NCI-H446 (cell line): ENCODE measurements at regions not wholly inside any gene's neighbourhood (a gene's known extent, or its start where the extent isn't known, plus 50 kb on each side); places are given as distances from the start of the nearest gene placed in this dataset.

Experiments used
- DNase-seq, 2 experiments: peaks; one replicate each; lab custom pipeline; 2025; lab: John Stamatoyannopoulos, UW

DNA sequence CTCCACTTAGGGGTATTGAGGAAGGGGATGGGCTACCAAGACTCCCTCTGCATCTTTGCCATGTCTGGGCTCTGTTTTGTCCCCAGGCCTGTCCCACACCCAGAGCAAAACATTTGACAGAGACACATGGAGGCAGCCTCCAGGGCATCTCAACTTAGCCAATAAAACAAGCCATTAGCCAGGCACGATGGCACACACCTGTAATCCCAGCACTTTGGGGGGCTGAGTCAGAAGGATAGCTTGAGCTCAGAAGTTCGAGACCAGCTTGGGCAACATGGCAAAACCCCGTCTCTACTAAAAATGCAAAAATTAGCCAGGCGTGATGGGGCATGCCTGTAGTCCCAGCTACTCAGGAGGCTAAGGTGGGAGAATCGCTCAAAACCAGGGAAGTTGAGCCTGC is 120.3 kb upstream of the IPO9 start:
- no peak for DNase-seq

GRCh38 chr1:201709564-201710295 is 119.2 kb upstream of the IPO9 start:
- DNase-seq, result peak; percentile 19 to 69

GRCh38 chr1:201710632-201711597 is 118.0 kb upstream of the IPO9 start:
- peak; percentile 85 to 90 for DNase-seq

- DNase-seq, result no peak
These were observed 117.1 kb upstream of the IPO9 start for GRCh38 chr1:201711811-201712210.

GRCh38 chr1:201712387-201713085 is 116.4 kb upstream of the IPO9 start:
- DNase-seq, result no peak

GRCh38 chr1:201713086-201713810 is 115.7 kb upstream of the IPO9 start:
- peak; percentile 91 to 95 for DNase-seq

DNA sequence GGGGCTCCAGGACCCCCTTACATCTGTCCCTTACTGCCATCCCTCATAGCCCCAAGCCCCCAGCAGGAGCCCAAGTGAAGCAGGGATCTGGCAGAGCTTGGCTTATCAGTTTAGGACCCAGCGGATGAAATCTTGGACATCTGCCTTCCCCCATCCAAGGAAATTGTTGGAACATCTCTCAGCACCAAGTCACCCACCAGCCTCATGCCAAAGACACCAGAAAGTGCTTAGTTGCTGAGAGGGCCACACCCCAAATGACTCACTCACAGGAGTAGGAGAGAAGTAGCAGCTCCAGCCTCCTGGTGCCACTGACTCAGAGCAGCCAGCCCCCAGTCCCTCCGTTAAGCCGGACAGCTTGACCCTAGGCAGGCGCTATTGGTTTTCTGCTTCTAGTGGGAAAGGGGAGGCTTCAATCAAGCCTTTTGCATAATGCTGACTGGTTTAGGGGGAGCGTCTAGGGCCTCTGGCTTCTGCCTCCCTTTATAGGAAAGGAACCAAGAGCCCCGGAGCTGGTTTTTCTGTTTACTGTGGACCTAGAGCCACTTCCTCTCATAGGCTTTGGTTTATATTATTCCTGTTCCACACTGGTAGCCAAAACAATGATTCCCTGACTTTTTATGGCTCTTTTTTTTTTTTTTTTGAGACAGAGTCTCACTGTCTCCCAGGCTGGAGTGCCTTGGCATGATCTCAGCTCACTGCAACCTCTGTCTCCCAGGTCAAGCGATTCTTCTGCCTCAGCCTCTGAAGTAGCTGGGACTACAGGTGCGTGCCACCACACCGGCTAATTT is 114.2 kb upstream of the IPO9 start:
- peak; percentile 64 to 94 for DNase-seq

DNA sequence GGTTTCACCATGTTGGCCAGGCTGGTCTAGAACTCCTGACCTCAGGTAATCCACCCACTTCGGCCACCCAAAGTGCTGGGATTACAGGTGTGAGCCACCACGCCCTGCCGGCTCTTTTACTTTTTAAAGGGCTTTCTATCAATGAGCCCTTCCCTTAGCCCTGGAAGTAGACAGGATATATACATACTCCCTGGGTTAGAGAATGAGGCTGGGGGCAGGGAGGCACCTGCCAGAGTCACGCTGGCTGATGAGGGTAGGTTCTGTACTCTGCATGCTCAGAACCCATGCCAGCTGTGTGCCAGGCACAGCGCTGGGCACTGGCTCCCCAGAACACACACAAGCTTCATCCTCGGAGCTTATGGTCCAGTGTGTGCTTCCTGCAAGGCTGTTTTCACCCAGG is 113.6 kb upstream of the IPO9 start:
- no peak for DNase-seq

GRCh38 chr1:201715801-201716741 is 112.9 kb upstream of the IPO9 start:
- DNase-seq, result no peak

DNA sequence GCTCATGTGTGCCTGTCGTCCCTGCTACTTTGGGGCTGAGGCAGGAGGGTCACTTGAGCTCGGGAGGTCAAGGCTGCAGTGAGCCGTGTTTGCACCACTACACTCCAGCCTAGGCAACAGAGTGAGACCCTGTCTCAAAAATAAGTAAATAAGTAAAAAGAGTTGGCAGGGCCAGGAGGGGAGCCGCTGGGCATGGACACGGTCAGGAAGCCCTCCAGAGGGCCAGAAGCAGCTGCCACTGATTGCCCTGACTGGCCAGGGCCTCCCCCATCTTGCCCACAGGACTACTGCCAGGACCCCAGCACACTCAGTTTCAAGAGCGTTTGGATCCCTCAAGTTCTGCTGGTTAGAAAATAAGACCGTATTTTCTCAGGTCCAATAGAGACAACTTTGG is 112.2 kb upstream of the IPO9 start:
- DNase-seq, result no peak

DNA sequence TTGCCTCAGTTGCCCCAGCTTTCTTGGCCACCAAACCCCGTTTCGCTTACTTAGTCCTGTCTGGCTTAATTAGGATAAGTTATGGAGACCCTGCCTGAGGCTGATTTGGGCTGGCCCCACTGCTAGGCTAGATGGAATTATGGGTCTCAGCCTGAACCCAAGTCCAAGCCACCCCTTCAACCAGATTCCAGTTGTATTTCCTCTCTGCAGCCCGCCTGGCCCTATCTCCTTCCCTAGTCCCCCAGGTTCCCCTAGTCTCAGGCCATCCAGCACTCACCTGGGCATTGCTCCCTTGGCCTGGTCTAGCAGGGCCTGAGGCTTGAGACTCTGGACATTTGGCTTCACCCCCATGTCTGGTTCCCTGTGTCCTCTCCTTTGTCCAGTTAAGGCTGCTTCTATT is 111.7 kb upstream of the IPO9 start:
- DNase-seq, result no peak

DNA sequence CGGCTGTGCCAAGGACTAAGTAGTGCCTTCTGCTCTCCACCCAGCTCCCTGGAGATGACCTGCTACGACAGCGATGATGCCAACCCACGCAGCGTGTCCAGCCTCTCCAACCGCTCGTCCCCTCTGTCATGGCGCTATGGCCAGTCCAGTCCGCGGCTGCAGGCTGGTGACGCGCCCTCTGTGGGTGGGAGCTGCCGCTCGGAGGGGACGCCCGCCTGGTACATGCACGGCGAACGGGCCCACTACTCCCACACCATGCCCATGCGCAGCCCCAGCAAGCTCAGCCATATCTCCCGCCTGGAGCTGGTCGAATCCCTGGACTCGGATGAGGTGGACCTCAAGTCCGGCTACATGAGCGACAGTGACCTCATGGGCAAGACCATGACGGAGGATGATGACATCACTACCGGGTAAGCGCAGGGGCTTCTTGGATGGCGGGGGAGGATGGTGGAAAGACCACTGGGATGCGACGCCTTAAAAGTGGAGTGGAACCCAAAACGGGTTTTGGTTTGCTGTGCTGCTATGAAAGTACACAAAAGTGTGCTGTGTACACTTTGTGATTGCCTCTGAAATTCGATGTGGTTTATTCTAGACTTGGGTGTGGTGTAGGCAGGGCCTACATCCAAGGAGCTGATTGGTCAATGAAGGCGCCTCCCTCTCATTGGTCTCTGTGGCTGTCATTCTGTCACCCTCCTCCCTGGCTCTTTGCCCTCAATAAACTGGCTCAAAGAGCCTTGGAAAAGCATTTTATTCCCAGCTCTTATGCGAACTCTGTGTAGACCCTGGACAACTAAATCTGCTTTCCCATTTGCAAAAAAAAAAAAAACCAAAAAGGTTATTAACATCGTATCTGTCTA is 110.4 kb upstream of the IPO9 start:
- DNase-seq, result peak; percentile 38 to 54

DNA sequence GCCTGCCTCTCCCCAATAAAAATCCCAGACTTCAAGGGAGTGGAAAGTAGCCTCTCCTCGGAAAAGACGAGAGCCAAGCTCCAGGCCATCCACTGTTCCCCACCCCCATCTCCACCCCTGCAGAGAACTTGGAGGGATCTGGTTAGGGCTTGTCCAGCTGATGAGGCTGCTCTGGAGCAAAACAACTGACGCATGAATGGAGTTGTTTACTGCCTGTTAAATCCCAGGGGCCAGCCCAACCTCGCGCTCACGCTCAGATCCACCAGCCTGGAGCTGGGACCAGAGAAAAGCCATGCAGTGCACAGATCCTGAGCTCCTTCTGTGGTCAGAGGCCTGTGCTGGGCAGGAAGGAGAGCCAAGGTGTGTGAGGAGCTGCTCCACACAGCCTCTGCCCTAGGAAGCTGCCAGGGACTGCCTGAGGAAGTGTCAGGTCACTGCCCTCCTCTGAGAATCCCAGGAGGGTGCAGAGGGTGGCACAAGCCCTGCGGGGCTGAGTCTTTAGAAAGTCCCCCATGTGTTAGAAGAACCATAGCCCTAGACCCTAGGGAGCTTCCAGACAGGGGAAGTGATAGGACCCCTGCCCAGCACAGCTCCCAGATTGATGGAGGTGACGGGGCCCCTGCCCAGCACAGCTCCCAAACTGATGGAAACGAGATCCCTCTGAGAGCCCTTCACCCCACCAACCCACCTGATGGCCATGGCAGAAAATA is 109.0 kb upstream of the IPO9 start:
- peak; percentile 63 to 85 for DNase-seq

DNA sequence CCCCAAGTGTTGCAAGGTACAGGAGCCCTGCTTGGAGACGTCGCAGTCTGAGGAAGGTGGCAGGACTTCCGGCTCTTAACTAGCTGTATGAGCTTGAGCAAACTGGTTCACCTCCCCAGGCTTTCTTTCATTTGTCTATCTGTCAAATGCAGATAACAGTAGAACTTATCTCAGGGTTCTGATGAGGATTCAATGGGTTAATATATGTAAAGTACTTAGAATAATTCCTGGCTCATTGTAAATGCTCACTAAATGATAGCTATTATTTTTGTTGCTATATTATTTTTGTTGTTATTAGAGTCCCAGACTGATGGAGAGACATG is 108.5 kb upstream of the IPO9 start:
- DNase-seq, result no peak

GRCh38 chr1:201721082-201722049 is 107.6 kb upstream of the IPO9 start:
- DNase-seq, result no peak

DNA sequence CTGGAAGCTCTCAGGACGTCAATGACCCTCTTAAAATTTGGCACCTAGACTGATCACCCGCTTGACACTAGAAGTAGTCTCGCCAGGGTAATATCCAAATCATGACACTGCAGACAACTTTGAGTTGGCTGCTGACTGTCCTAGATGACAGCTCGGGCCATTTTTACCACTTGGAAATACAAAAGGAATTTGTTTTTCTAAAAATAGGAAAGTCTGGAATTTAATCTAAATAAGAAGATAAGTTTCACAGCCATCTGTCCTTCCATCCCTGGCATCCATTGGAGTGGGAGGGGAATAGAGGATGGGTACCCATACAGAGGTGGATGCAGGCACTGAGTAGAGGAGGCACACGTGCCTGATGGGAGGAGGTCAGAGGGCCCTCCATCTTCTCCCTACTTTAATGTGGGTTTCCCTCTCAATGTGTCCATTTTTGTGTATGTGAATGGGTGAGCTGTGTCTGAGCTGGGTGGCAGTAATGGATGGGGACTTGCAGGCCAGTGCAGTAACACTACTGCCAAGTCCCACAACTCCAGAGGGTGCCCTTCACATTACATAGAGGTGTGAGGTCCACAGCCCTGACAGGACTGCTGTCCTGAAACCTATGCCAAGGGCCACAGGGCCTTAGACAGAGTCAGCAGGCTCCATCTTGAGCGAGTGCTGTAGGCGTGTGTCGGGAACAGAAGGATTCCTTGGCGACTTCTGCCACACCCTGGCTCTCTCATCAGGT is 104.8 kb upstream of the IPO9 start:
- DNase-seq, result peak in 1 of 2 experiments; percentile 38

GRCh38 chr1:201724766-201725118 is 104.2 kb upstream of the IPO9 start:
- peak; percentile 56 to 84 for DNase-seq
